ENCODE measurements at regions not wholly inside any gene's neighbourhood (a gene's known extent, or its start where the extent isn't known, plus 50 kb on each side); places are given as distances from the start of the nearest gene placed in this dataset.
"Not testable (repeated sequence)": the region's sequence is repeated elsewhere in the genome, so short reads cannot be mapped to it uniquely, and the experiment has no call there.

GRCh38 chr6:167693478-167693877, 133.2 kb upstream of the AFDN start:
- H3K4me3 ChIP-seq (ENCODE audit: low read depth, low read length); POLR2A ChIA-PET; CTCF ChIA-PET; H3K27ac ChIP-seq (ENCODE audit: extremely low read depth, low read depth, low read length); H3K36me3 ChIP-seq (ENCODE audit: control insufficient read depth in 2 of 2, insufficient read depth in 1 of 2, low read length in 2 of 2); H3K4me1 ChIP-seq (ENCODE audit: control insufficient read depth, insufficient read depth, low read length); H3K9me3 ChIP-seq (ENCODE audit: control insufficient read depth, insufficient read depth, low read depth, low read length): not testable (repeated sequence)

DNA sequence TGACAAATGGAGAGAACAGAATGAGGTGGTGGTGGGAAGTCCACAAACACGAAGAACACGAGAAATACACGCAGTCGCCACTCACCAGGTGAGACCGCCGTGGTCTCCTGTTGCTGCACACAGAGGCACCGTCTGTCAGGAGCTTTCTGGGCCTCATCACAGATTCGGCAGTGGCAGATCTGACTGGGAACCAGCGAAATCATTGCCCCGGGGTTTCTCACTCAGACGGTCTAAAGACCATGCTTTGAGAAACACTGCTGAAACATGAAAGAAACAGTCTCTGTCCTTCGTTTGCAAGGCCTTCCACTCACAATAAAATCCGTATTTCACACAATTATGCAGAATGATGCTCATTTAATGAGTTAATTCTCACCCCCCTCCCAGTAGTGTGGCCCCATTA, 130.9 kb upstream of the AFDN start:
- Histone ChIP-seq H3K9me3 (ENCODE audit: control insufficient read depth, insufficient read depth, low read depth, low read length) (no peaks in the 10 kb centered on the region), H3K36me3 (ENCODE audit: control insufficient read depth in 2 of 2, insufficient read depth in 1 of 2, low read length in 2 of 2) (no peaks in the 10 kb centered on the region), H3K4me3 (ENCODE audit: low read depth, low read length) (no peak overlapping the region), H3K4me1 (ENCODE audit: control insufficient read depth, insufficient read depth, low read length) (no peaks in the 10 kb centered on the region), H3K27ac (ENCODE audit: extremely low read depth, low read depth, low read length) (no peak overlapping the region)
- ChIA-PET CTCF (no interaction called here), POLR2A (interaction anchor here (0.7 kb wide), 1 partner anchor 151 kb away, joined by 6 read pairs; no protein-coding TSS in a partner anchor)
- no peak for TF ChIP-seq GLI2 (tag by site-specific recombination; IDR thresholded peaks at IDR 0.05; ENCODE audit: borderline replicate concordance, low read depth)
- no peak for TF ChIP-seq ZNF248 (tag by site-specific recombination; IDR thresholded peaks at IDR 0.05)
- TF ChIP-seq ZNF19 (tag by site-specific recombination; IDR thresholded peaks at IDR 0.05; ENCODE audit: low read depth) = no peak
- no peak for TF ChIP-seq ZNF776 (tag by site-specific recombination; IDR thresholded peaks at IDR 0.05; ENCODE audit: borderline replicate concordance)
- TF ChIP-seq ZBTB8A (tag by site-specific recombination; IDR thresholded peaks at IDR 0.05) = no peak
- TF ChIP-seq ZBTB1 (tag by site-specific recombination; IDR thresholded peaks at IDR 0.05) = no peak
- TF ChIP-seq SCRT2 (tag by site-specific recombination; IDR thresholded peaks at IDR 0.05) = no peak
- TF ChIP-seq ZNF175 (tag by site-specific recombination; IDR thresholded peaks at IDR 0.05) = no peak
- no peak for TF ChIP-seq ZNF544 (tag by site-specific recombination; IDR thresholded peaks at IDR 0.05)
- TF ChIP-seq IKZF3 (tag by site-specific recombination; IDR thresholded peaks at IDR 0.05) = no peak
- TF ChIP-seq ZNF423 (tag by site-specific recombination; IDR thresholded peaks at IDR 0.05) = no peak
- TF ChIP-seq ZBTB48 (tag by site-specific recombination; IDR thresholded peaks at IDR 0.05) = no peak
- no peak for TF ChIP-seq ZNF280C (tag by site-specific recombination; IDR thresholded peaks at IDR 0.05)

DNA sequence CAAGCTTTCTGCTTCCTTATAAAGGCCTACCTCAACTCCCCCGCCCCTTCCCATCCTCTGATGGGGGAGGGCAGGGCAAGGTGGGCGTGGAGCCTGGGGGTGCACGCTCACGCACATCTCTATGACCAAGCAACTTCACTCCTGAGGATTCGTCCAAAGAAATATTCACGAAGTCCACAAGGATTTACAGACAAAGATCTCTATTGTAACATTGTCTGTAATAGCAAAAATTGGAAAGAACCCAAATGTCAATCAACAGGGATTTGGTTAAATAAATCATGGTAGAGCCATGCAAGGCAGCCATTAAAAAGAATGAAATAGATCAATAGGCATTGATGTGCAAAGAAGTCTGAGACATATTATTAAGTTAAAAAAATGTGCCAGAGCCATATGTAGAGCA, 130.4 kb upstream of the AFDN start:
- Histone ChIP-seq H3K4me1 (ENCODE audit: control insufficient read depth, insufficient read depth, low read length) (no peaks in the 10 kb centered on the region), H3K4me3 (ENCODE audit: low read depth, low read length) (no peak overlapping the region), H3K36me3 (ENCODE audit: control insufficient read depth in 2 of 2, insufficient read depth in 1 of 2, low read length in 2 of 2) (no peaks in the 10 kb centered on the region), H3K9me3 (ENCODE audit: control insufficient read depth, insufficient read depth, low read depth, low read length) (no peaks in the 10 kb centered on the region), H3K27ac (ENCODE audit: extremely low read depth, low read depth, low read length) (no peak overlapping the region)
- TF ChIP-seq ZNF335 (tag by site-specific recombination; conservative IDR thresholded peaks at IDR 0.05) (no peak), ZNF114 (tag by site-specific recombination; IDR thresholded peaks at IDR 0.05) (no peak), ZBTB21 (tag by site-specific recombination; IDR thresholded peaks at IDR 0.05) (no peak), ZNF768 (tag by site-specific recombination; IDR thresholded peaks at IDR 0.05) (no peak)
- TF ChIP-seq, protein P1, sequence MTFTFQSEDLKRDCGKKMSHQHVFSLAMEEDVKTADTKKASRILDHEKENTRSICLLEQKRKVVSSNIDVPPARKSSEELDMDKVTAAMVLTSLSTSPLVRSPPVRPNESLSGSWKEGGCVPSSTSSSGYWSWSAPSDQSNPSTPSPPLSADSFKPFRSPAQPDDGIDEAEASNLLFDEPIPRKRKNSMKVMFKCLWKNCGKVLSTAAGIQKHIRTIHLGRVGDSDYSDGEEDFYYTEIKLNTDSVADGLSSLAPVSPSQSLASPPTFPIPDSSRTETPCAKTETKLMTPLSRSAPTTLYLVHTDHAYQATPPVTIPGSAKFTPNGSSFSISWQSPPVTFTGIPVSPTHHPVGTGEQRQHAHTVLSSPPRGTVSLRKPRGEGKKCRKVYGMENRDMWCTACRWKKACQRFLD (tag by site-specific recombination; IDR thresholded peaks at IDR 0.05) = no peak
- ChIA-PET CTCF (no interaction called here), POLR2A (interaction anchor here (0.7 kb wide), 1 partner anchor 151 kb away, joined by 6 read pairs; no protein-coding TSS in a partner anchor)

- Histone ChIP-seq H3K36me3 (ENCODE audit: control insufficient read depth in 2 of 2, insufficient read depth in 1 of 2, low read length in 2 of 2) (no peaks in the 10 kb centered on the region), H3K9me3 (ENCODE audit: control insufficient read depth, insufficient read depth, low read depth, low read length) (no peaks in the 10 kb centered on the region), H3K4me1 (ENCODE audit: control insufficient read depth, insufficient read depth, low read length) (no peaks in the 10 kb centered on the region), H3K4me3 (ENCODE audit: low read depth, low read length) (no peak overlapping the region), H3K27ac (ENCODE audit: extremely low read depth, low read depth, low read length) (no peak overlapping the region)
- ChIA-PET CTCF (no interaction called here), POLR2A (no interaction called here)
- TF ChIP-seq ZFP37 (tag by site-specific recombination; IDR thresholded peaks at IDR 0.05) (no peak), ZNF404 (tag by site-specific recombination; IDR thresholded peaks at IDR 0.05) (no peak), ZNF791 (tag by site-specific recombination; IDR thresholded peaks at IDR 0.05) (no peak), ZNF518A (tag by site-specific recombination; conservative IDR thresholded peaks at IDR 0.05; ENCODE audit: low read depth) (no peak)
Observed at GRCh38 chr6:167697316-167697715, 129.4 kb upstream of the AFDN start.
